Keratinocyte (primary cell): ENCODE measurements at regions not wholly inside any gene's neighbourhood (a gene's known extent, or its start where the extent isn't known, plus 50 kb on each side); places are given as distances from the start of the nearest gene placed in this dataset.

Experiments
- CTCF ChIP-seq, 3 experiments: IDR thresholded peaks in 1 of 3; conservative IDR thresholded peaks in 1 of 3; optimal IDR thresholded peaks in 1 of 3; 2 replicates in 2 of 3; 3 replicates in 1 of 3; pipeline versions ENCODE3 to v1.5.1; 2011; ENCODE audit warnings: low read length in 3 of 3, mild to moderate bottlenecking in 3 of 3, moderate library complexity in 2 of 3, control low read depth in 1 of 3, inconsistent platforms in 1 of 3; ENCODE audit not compliant: insufficient read depth in 2 of 3; ENCODE audit errors: extremely low read depth in 1 of 3
- EZH2 ChIP-seq: IDR thresholded peaks from one replicate; pipeline ENCODE4 v1.6.1; 2012; ENCODE audit warnings: inconsistent platforms, mild to moderate bottlenecking, low read length, moderate library complexity

DNA sequence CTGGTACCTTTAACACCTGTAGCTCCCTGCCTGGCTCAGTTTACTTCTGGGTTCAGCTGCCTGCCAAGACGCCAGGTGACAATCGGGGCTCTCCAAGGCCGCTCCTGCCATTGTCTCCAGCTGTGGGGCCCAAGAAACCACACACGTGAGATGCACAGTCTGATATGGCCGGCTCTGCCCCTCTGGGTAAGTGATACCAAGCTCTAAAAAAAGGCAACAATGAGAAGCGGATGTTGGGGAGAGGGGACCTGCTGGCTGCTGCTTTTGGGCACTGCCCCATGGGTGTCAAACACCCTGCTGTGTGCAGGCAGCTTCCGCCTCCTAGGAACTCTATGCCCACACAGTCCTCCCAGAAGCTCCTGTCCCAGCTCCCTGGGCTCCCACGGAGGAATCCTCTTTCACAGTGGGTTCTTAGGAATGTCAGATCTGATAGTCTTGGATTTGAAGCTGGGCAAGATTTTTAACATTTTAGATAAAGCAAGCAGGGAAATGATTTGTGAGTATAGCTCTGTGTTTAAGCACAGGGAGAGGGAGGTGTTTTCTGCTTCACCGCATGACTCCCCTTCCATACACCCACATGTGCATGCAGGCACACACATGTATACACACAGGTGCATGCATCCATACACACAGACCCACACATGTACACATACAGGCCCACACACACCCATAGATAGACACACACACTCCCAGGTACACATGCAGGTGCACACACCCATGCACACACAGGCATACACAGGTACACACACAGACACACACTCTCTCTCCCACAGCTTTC lies 1135.8 kb downstream of the BCL11B start:
- no peak for TF ChIP-seq CTCF (optimal IDR thresholded peaks at IDR 0.05 in 1 of 3, IDR thresholded peaks at IDR 0.05 in 1 of 3, conservative IDR thresholded peaks at IDR 0.05 in 1 of 3; ENCODE audit: extremely low read depth in 1 of 3, insufficient read depth in 2 of 3, low read length in 3 of 3)
- TF ChIP-seq EZH2: no peak
